ENCODE measurements at regions not wholly inside any gene's neighbourhood (a gene's known extent, or its start where the extent isn't known, plus 50 kb on each side); places are given as distances from the start of the nearest gene placed in this dataset.

DNA sequence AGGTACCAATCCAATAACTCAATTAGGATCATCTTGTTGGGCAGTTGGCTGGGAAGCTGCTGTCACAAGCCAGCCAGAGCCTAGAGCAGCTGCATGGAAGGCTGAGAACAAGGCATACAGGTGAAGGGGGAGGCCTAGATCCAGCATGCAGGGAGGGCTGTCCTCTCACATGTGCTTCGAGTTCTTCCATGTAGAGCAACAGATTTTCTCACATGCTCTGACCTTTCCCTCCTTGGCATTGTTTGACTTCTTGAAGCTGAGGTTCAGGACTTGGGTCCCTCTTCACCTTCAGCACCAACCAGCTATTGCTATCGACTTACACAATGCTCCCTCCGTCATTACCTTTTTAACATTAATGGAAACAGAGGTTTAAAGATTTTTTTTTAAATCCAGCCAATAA is 257.7 kb downstream of the ATG4C start:
- ATAC-seq = no peak

DNA sequence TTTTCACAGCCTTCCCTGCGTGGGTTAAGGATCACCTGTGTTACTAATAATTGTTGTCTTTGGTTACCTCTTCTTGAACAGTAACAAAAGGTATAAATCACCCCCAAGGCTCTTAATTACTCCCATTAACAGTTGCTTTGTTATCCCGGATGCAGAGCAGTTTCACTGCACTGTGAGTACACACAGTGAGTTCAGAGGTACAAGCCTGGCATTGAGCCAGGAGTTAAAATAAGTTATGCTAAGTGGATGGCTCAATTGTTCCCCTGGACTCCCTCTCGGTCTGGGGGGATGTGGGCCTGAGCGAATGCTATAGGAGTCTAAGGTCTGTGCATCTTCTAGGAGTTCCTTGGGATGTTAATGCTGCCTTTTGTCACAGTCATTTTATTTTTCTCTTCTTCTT is 258.3 kb downstream of the ATG4C start:
- TF ChIP-seq BACH2 (CRISPR knock-in tag; IDR thresholded peaks at IDR 0.05; ENCODE audit: borderline replicate concordance) (no peak), TOX (CRISPR knock-in tag; IDR thresholded peaks at IDR 0.05; ENCODE audit: borderline replicate concordance) (no peak)
- no peak for ATAC-seq

More for the DNA sequence above, 257.7 kb downstream of the ATG4C start:
- no peak for TF ChIP-seq CSRNP3 (CRISPR knock-in tag; IDR thresholded peaks at IDR 0.05)
- no peak for TF ChIP-seq ARNTL (CRISPR knock-in tag; IDR thresholded peaks at IDR 0.05; ENCODE audit: borderline replicate concordance, low read depth)
- TF ChIP-seq SNAI2 (CRISPR knock-in tag; IDR thresholded peaks at IDR 0.05) = no peak
- TF ChIP-seq PATZ1 (CRISPR knock-in tag; IDR thresholded peaks at IDR 0.05; ENCODE audit: borderline replicate concordance) = no peak
- TF ChIP-seq PPARA (CRISPR knock-in tag; IDR thresholded peaks at IDR 0.05; ENCODE audit: borderline replicate concordance) = no peak
- no peak for TF ChIP-seq ZNF565 (CRISPR knock-in tag; conservative IDR thresholded peaks at IDR 0.05; ENCODE audit: low read depth)
- no peak for TF ChIP-seq TCF4 (CRISPR knock-in tag; IDR thresholded peaks at IDR 0.05; ENCODE audit: borderline replicate concordance)
- no peak for TF ChIP-seq ESRRG (CRISPR knock-in tag; IDR thresholded peaks at IDR 0.05)
- no peak for TF ChIP-seq CSDC2 (CRISPR knock-in tag; IDR thresholded peaks at IDR 0.05)
- TF ChIP-seq ZNF8 (CRISPR knock-in tag; IDR thresholded peaks at IDR 0.05) = no peak

GRCh38 chr1:63046539-63046938 is 262.6 kb downstream of the ATG4C start:
- ATAC-seq = no peak
- TF ChIP-seq, protein P1, sequence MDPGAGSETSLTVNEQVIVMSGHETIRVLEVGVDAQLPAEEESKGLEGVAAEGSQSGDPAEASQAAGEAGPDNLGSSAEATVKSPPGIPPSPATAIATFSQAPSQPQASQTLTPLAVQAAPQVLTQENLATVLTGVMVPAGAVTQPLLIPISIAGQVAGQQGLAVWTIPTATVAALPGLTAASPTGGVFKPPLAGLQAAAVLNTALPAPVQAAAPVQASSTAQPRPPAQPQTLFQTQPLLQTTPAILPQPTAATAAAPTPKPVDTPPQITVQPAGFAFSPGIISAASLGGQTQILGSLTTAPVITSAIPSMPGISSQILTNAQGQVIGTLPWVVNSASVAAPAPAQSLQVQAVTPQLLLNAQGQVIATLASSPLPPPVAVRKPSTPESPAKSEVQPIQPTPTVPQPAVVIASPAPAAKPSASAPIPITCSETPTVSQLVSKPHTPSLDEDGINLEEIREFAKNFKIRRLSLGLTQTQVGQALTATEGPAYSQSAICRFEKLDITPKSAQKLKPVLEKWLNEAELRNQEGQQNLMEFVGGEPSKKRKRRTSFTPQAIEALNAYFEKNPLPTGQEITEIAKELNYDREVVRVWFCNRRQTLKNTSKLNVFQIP (CRISPR knock-in tag; IDR thresholded peaks at IDR 0.05; ENCODE audit: borderline replicate concordance, low read depth) = no peak
- TF ChIP-seq ZC3H10 (CRISPR knock-in tag; IDR thresholded peaks at IDR 0.05) (no peak), ARNTL (CRISPR knock-in tag; IDR thresholded peaks at IDR 0.05; ENCODE audit: borderline replicate concordance, low read depth) (no peak), TCF4 (CRISPR knock-in tag; IDR thresholded peaks at IDR 0.05; ENCODE audit: borderline replicate concordance) (no peak), ESRRG (CRISPR knock-in tag; IDR thresholded peaks at IDR 0.05) (no peak), CSRNP3 (CRISPR knock-in tag; IDR thresholded peaks at IDR 0.05) (no peak), CSDC2 (CRISPR knock-in tag; IDR thresholded peaks at IDR 0.05) (no peak), GLIS3 (CRISPR knock-in tag; IDR thresholded peaks at IDR 0.05) (no peak), PPARA (CRISPR knock-in tag; IDR thresholded peaks at IDR 0.05; ENCODE audit: borderline replicate concordance) (no peak), TOX (CRISPR knock-in tag; IDR thresholded peaks at IDR 0.05; ENCODE audit: borderline replicate concordance) (no peak), ZNF565 (CRISPR knock-in tag; conservative IDR thresholded peaks at IDR 0.05; ENCODE audit: low read depth) (no peak), ZFP3 (CRISPR knock-in tag; IDR thresholded peaks at IDR 0.05) (no peak), RARB (CRISPR knock-in tag; IDR thresholded peaks at IDR 0.05) (no peak), ZNF8 (CRISPR knock-in tag; IDR thresholded peaks at IDR 0.05) (no peak), ISL1 (CRISPR knock-in tag; IDR thresholded peaks at IDR 0.05) (no peak), SNAI2 (CRISPR knock-in tag; IDR thresholded peaks at IDR 0.05) (no peak), TSHZ2 (CRISPR knock-in tag; IDR thresholded peaks at IDR 0.05) (no peak), ZNF70 (CRISPR knock-in tag; IDR thresholded peaks at IDR 0.05) (no peak), BACH2 (CRISPR knock-in tag; IDR thresholded peaks at IDR 0.05; ENCODE audit: borderline replicate concordance) (no peak), CREB5 (CRISPR knock-in tag; IDR thresholded peaks at IDR 0.05; ENCODE audit: low read depth) (no peak)
